ENCODE measurements at regions not wholly inside any gene's neighbourhood (a gene's known extent, or its start where the extent isn't known, plus 50 kb on each side); places are given as distances from the start of the nearest gene placed in this dataset.

- TF ChIP-seq CTCF (IDR thresholded peaks at IDR 0.05) (no peak), POLR2A (IDR thresholded peaks at IDR 0.05) (no peak)
These were observed 133.3 kb upstream of the ADPGK start for GRCh38 chr15:72916897-72917296.
